Tibial nerve (tissue), 4 donors: ENCODE measurements at regions not wholly inside any gene's neighbourhood (a gene's known extent, or its start where the extent isn't known, plus 50 kb on each side); places are given as distances from the start of the nearest gene placed in this dataset.

Experiments
- EP300 ChIP-seq, 2 donors: sonication (generic); formaldehyde crosslinking; IDR thresholded peaks; one replicate each; pipeline ENCODE4 v1.6.1; 2017; ENCODE audit warnings: antibody characterized with exemption in 2 of 2, mild to moderate bottlenecking in 1 of 2
- POLR2A ChIP-seq, 2 donors: fragments of 450-650 bp; IDR thresholded peaks; one replicate each; pipeline ENCODE4 v1.6.1; 2017; ENCODE audit warnings: antibody characterized with exemption in 2 of 2, mild to moderate bottlenecking in 2 of 2, moderate library complexity in 2 of 2
- TF ChIP-seq, protein P1 (sequence below), 5 experiments: fragments of 200-600 bp in 3 of 5; fragments of 450-650 bp in 2 of 5; sonication (generic) in 3 of 5; IDR thresholded peaks; one replicate each; pipeline ENCODE4 v1.5.1; 2016 to 2019; ENCODE audit warnings: antibody characterized with exemption in 5 of 5, mild to moderate bottlenecking in 3 of 5, moderate library complexity in 2 of 5

DNA sequence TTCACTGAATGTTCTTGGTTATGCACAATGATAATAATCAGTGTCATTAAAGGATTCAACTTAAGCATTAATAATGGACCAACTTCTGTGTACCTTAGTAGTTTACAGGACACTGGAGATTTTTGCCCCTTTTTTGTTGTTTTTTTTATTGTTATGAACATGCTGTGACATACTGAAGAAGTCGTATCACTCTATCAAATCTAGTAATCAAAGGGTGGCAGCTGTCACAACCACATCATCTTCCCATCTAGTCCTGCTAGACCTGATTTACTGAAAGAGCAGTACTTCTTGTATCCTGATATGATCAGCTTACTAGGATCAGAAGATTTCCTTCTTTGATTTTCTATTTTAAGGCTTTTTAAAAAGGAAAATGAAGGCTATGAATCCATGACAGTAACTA lies 504.6 kb upstream of the CELF2 start:
- TF ChIP-seq, protein P1, sequence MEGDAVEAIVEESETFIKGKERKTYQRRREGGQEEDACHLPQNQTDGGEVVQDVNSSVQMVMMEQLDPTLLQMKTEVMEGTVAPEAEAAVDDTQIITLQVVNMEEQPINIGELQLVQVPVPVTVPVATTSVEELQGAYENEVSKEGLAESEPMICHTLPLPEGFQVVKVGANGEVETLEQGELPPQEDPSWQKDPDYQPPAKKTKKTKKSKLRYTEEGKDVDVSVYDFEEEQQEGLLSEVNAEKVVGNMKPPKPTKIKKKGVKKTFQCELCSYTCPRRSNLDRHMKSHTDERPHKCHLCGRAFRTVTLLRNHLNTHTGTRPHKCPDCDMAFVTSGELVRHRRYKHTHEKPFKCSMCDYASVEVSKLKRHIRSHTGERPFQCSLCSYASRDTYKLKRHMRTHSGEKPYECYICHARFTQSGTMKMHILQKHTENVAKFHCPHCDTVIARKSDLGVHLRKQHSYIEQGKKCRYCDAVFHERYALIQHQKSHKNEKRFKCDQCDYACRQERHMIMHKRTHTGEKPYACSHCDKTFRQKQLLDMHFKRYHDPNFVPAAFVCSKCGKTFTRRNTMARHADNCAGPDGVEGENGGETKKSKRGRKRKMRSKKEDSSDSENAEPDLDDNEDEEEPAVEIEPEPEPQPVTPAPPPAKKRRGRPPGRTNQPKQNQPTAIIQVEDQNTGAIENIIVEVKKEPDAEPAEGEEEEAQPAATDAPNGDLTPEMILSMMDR (IDR thresholded peaks at IDR 0.05) = no peak
- no peak for TF ChIP-seq POLR2A (IDR thresholded peaks at IDR 0.05)
- no peak for TF ChIP-seq EP300 (IDR thresholded peaks at IDR 0.05)
